ENCODE measurements at regions not wholly inside any gene's neighbourhood (a gene's known extent, or its start where the extent isn't known, plus 50 kb on each side); places are given as distances from the start of the nearest gene placed in this dataset.

DNA sequence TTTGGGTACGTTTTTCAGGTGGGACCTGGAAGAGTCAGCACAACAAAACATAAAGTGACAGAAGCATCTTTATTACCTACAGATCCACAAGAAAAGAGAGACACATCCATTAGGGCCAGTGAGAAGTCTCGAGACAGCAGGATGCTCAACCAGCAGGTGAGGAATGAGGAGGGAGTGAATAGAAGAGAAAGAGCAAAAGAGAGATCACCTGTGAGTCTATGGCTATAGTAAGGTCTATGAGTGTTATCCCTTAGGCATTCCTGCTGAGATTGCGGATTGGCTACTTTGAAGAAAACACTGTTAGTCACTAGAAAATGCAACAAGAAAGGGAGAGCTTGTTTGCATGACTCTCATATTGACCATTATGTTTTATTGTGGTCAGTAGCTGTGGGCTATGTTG is 1556.2 kb upstream of the GBE1 start:
- TF ChIP-seq EZH2 (IDR thresholded peaks at IDR 0.05) (no peak), POLR2AphosphoS5 (IDR thresholded peaks at IDR 0.05; ENCODE audit: borderline replicate concordance, low read depth, low read length) (no peak), FOXP2 (optimal IDR thresholded peaks at IDR 0.05; ENCODE audit: control extremely low read depth, extremely low read length, insufficient read depth) (no peak)
